ENCODE measurements at regions not wholly inside any gene's neighbourhood (a gene's known extent, or its start where the extent isn't known, plus 50 kb on each side); places are given as distances from the start of the nearest gene placed in this dataset.

DNA sequence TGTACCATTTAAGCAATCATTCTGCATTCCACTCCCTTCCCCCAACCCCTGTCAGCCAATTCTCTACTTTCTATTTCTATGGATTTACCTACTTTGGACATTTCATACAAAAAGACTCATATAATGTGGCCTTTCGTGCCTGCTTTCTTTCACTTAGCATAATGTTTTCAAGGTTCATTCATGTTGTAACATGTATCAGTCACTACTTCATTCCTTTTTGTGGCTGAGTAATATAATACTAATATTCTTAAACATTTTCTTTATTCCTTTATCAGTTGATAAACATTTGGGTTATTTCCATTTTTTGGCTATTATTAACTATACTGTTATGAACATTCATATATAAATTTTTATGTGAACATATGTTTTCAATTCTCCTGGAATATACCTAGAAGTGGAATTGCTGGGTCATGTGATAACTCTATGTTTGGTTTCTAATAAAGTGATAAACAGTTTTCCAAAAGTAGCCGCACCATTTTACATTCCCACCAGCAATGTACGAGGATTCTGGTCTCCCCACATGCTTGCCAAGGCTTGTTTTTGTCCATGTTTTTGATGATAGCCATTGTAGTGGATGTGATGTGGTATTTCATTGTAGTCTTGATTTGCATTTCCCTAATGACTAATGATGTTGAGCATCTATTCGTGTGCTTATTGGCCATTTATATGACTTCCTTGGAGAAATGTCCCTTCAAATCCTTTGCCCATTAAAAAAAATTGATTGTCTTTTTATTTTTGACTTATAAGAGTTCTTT is 61.9 kb upstream of the GNG12 start:
- intact Hi-C loops (cut with DNase I; ENCODE audit: low total_unique reads): no loop called here
- no peak overlapping the region for H3K27ac ChIP-seq
- peaks cover 0 to 11% (median 0%) of the 10 kb centered on the region in 8 donors for H3K9me3 ChIP-seq
- H3K36me3 ChIP-seq: no peaks in the 10 kb centered on the region
- H3K4me3 ChIP-seq: no peak overlapping the region
- H3K27me3 ChIP-seq (replicated peaks in 1 of 7): peaks cover 0 to 14% (median 0%) of the 10 kb centered on the region in 7 donors
- TF ChIP-seq, protein P1, sequence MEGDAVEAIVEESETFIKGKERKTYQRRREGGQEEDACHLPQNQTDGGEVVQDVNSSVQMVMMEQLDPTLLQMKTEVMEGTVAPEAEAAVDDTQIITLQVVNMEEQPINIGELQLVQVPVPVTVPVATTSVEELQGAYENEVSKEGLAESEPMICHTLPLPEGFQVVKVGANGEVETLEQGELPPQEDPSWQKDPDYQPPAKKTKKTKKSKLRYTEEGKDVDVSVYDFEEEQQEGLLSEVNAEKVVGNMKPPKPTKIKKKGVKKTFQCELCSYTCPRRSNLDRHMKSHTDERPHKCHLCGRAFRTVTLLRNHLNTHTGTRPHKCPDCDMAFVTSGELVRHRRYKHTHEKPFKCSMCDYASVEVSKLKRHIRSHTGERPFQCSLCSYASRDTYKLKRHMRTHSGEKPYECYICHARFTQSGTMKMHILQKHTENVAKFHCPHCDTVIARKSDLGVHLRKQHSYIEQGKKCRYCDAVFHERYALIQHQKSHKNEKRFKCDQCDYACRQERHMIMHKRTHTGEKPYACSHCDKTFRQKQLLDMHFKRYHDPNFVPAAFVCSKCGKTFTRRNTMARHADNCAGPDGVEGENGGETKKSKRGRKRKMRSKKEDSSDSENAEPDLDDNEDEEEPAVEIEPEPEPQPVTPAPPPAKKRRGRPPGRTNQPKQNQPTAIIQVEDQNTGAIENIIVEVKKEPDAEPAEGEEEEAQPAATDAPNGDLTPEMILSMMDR (IDR thresholded peaks at IDR 0.05 in 8 of 11, conservative IDR thresholded peaks at IDR 0.05 in 3 of 11): no peak
- no peak for TF ChIP-seq POLR2AphosphoS5 (IDR thresholded peaks at IDR 0.05)
- TF ChIP-seq POLR2A (IDR thresholded peaks at IDR 0.05): no peak
- no peak for DNase-seq
- 81 to 90% (median 88%) methylated on average over 4 of the region's 4 CpGs for WGBS, 5 donors
- peaks cover 0 to 9% (median 0%) of the 10 kb centered on the region in 6 donors for H3K4me1 ChIP-seq

- intact Hi-C loops (cut with DNase I; ENCODE audit: low total_unique reads): no loop called here
- H3K4me3 ChIP-seq: no peak overlapping the region
- no peak for DNase-seq
- TF ChIP-seq, protein P1 (IDR thresholded peaks at IDR 0.05 in 8 of 11, conservative IDR thresholded peaks at IDR 0.05 in 3 of 11): no peak
- TF ChIP-seq POLR2A (IDR thresholded peaks at IDR 0.05) (no peak), POLR2AphosphoS5 (IDR thresholded peaks at IDR 0.05) (no peak)
- WGBS, 5 donors: 89 to 96% (median 93%) methylated on average over 3 of the region's 3 CpGs
- H3K36me3 ChIP-seq: no peaks in the 10 kb centered on the region
- no peak overlapping the region for H3K27ac ChIP-seq
- peaks cover 0 to 11% (median 0%) of the 10 kb centered on the region in 7 donors for H3K27me3 ChIP-seq (replicated peaks in 1 of 7)
- H3K4me1 ChIP-seq: peaks cover 0 to 20% (median 0%) of the 10 kb centered on the region in 6 donors
- no peaks in the 10 kb centered on the region for H3K9me3 ChIP-seq
These were observed 59.8 kb upstream of the GNG12 start for GRCh38 chr1:67893126-67893495.

DNA sequence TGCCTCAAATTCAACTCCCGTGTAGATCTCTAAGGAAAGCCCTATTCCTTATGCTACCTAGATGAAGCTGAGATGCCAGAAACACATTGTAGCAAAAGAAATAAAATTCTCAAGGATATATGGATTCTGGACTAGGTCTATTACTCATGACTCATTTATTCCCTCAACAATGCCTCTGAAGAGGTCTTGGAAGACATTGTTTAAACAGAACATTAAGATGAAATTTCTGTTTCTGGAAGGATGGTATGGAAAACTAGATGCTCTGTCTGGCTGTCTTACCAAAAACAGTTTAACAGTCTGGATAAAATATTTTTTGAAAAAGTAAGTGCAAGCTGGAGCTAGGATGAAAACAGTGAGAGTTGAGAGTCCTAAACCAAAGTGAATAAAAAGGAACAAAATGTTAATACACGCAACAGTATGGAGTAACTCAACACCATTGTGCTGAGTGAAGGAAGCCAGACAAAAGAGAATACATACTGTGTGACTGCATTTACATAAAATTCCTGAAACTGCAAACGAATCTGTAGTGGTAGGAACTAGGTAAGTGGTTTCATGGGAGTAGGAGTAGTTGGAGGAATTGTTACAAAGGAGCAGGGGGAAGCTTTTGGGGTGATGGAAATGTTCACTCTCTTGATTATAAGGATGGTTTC is 59.3 kb upstream of the GNG12 start:
- Histone ChIP-seq H3K9me3 (no peaks in the 10 kb centered on the region), H3K27ac (no peak overlapping the region), H3K4me1 (peaks cover 0 to 20% (median 0%) of the 10 kb centered on the region in 6 donors), H3K27me3 (replicated peaks in 1 of 7) (peaks cover 0 to 6% (median 0%) of the 10 kb centered on the region in 7 donors), H3K4me3 (no peak overlapping the region), H3K36me3 (no peaks in the 10 kb centered on the region)
- intact Hi-C loops (cut with DNase I; ENCODE audit: low total_unique reads): no loop called here
- TF ChIP-seq POLR2AphosphoS5 (IDR thresholded peaks at IDR 0.05) (no peak), POLR2A (IDR thresholded peaks at IDR 0.05) (no peak)
- TF ChIP-seq, protein P1 (IDR thresholded peaks at IDR 0.05 in 8 of 11, conservative IDR thresholded peaks at IDR 0.05 in 3 of 11): no peak
- 59 to 80% (median 69%) methylated on average over 3 of the region's 3 CpGs for WGBS, 5 donors
- no peak for DNase-seq

GRCh38 chr1:67890857-67891256 is 57.6 kb upstream of the GNG12 start:
- Histone ChIP-seq H3K9me3 (no peaks in the 10 kb centered on the region), H3K27ac (no peak overlapping the region), H3K36me3 (no peaks in the 10 kb centered on the region), H3K4me1 (peaks cover 0 to 14% (median 0%) of the 10 kb centered on the region in 6 donors), H3K27me3 (replicated peaks in 1 of 7) (no peaks in the 10 kb centered on the region), H3K4me3 (no peak overlapping the region)
- no peak for DNase-seq
- WGBS, 5 donors: 78 to 100% (median 97%) methylated on average over 1 of the region's 1 CpG
- TF ChIP-seq, protein P1 (IDR thresholded peaks at IDR 0.05 in 8 of 11, conservative IDR thresholded peaks at IDR 0.05 in 3 of 11): no peak
- TF ChIP-seq POLR2AphosphoS5 (IDR thresholded peaks at IDR 0.05) (no peak), POLR2A (IDR thresholded peaks at IDR 0.05) (no peak)
- intact Hi-C loops (cut with DNase I; ENCODE audit: low total_unique reads): no loop called here
